Endodermal cell (in vitro differentiated cells): ENCODE measurements at regions not wholly inside any gene's neighbourhood (a gene's known extent, or its start where the extent isn't known, plus 50 kb on each side); places are given as distances from the start of the nearest gene placed in this dataset.

Experiments
- DNase-seq: peaks from one replicate; pipeline ENCODE4 v3.0.0-alpha.2; 2017
- H3K27ac ChIP-seq: 2 replicates; pipeline ENCODE4 v1.5.1; 2013; ENCODE audit warnings: mild to moderate bottlenecking, low read depth, low read length, moderate library complexity
- H3K27me3 ChIP-seq: 2 replicates; pipeline ENCODE4 v1.6.1; 2013; ENCODE audit warnings: mild to moderate bottlenecking, low read length, moderate library complexity; ENCODE audit not compliant: insufficient read depth, control insufficient read depth, poor library complexity, severe bottlenecking
- H3K36me3 ChIP-seq: 2 replicates; pipeline ENCODE4 v1.7.0; 2013; ENCODE audit warnings: mild to moderate bottlenecking, low read length, moderate library complexity; ENCODE audit not compliant: control insufficient read depth, insufficient read depth
- H3K4me1 ChIP-seq: one replicate; pipeline ENCODE4 v1.7.0; 2013; ENCODE audit warnings: low read length; ENCODE audit not compliant: control insufficient read depth, insufficient read depth
- H3K4me3 ChIP-seq: 2 replicates; pipeline ENCODE4 v1.5.1; 2013; ENCODE audit warnings: mild to moderate bottlenecking, low read length, moderate library complexity
- H3K9ac ChIP-seq: 2 replicates; pipeline ENCODE4 v1.6.1; 2013; ENCODE audit warnings: mild to moderate bottlenecking, low read length, moderate library complexity; ENCODE audit not compliant: poor library complexity, severe bottlenecking; ENCODE audit errors: extremely low read depth
- H3K9me3 ChIP-seq: 2 replicates; pipeline ENCODE4 v1.6.1; 2013; ENCODE audit warnings: mild to moderate bottlenecking, low read length, moderate library complexity; ENCODE audit not compliant: control insufficient read depth
- H3K27ac Mint-ChIP-seq: 2 replicates; pipeline ENCODE4 v1.8.0; 2020; ENCODE audit warnings: mixed read lengths
- H3K27me3 Mint-ChIP-seq: 2 replicates; pipeline ENCODE4 v1.8.0; 2021; ENCODE audit warnings: mild to moderate bottlenecking, mixed read lengths; ENCODE audit not compliant: insufficient read depth
- H3K36me3 Mint-ChIP-seq: 2 replicates; pipeline ENCODE4 v1.8.0; 2020; ENCODE audit warnings: low read depth, mixed read lengths
- H3K4me1 Mint-ChIP-seq: 2 replicates; pipeline ENCODE4 v1.8.0; 2020; ENCODE audit warnings: mixed read lengths
- H3K4me3 Mint-ChIP-seq: 2 replicates; pipeline ENCODE4 v1.8.0; 2020; ENCODE audit warnings: mild to moderate bottlenecking, moderate library complexity, mixed read lengths
- H3K9me3 Mint-ChIP-seq: 2 replicates; pipeline ENCODE4 v1.8.0; 2020; ENCODE audit warnings: mild to moderate bottlenecking, mixed read lengths
- WGBS, 2 experiments: methylation state at CpG; one replicate each; pipeline versions ENCODE4 v1.1.5 to v1.1.7; 2013; ENCODE audit warnings: missing lambda C conversion rate in 2 of 2, mixed read lengths in 1 of 2; ENCODE audit not compliant: insufficient coverage in 1 of 2, insufficient read length in 1 of 2; 5-methylcytosine and 5-hydroxymethylcytosine counted together
- TF ChIP-seq, protein P1 (sequence below): fragments of 200-600 bp; sonication (generic); conservative IDR thresholded peaks from 2 replicates; pipeline ENCODE4 v1.5.0; 2021; ENCODE audit warnings: antibody characterized with exemption, mild to moderate bottlenecking

DNA sequence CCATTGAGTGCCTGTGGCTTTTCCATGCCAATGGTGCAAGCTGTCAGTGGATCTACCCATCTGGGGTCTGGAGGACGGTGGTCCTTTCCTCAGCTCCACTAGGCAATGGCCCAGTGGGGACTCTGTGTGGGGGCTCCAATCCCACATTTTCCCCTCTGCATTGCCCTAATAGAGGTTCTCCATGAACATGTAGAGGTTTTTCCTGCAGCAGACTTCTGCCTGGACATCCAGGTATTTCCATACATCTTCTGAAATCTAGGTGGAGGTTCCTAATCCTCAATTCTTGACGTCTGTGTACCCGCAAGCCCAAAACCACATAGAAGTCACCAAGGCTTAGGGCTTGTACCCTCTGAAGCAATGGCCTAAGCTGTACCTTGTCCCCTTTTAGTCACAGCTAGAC lies 703.1 kb downstream of the MCTP2 start:
- Mint-ChIP-seq H3K9me3 (peaks cover 24% of the 10 kb centered on the region), H3K4me1 (no peaks in the 10 kb centered on the region), H3K4me3 (no peak overlapping the region), H3K27me3 (no peaks in the 10 kb centered on the region), H3K27ac (no peak overlapping the region), H3K36me3 (peaks cover 4% of the 10 kb centered on the region)
- no peaks in the 10 kb centered on the region for H3K27me3 ChIP-seq
- H3K4me3 ChIP-seq: no peak overlapping the region
- no peaks in the 10 kb centered on the region for H3K4me1 ChIP-seq
- DNase-seq: no peak
- H3K36me3 ChIP-seq: no peaks in the 10 kb centered on the region
- no peak overlapping the region for H3K27ac ChIP-seq
- TF ChIP-seq, protein P1, sequence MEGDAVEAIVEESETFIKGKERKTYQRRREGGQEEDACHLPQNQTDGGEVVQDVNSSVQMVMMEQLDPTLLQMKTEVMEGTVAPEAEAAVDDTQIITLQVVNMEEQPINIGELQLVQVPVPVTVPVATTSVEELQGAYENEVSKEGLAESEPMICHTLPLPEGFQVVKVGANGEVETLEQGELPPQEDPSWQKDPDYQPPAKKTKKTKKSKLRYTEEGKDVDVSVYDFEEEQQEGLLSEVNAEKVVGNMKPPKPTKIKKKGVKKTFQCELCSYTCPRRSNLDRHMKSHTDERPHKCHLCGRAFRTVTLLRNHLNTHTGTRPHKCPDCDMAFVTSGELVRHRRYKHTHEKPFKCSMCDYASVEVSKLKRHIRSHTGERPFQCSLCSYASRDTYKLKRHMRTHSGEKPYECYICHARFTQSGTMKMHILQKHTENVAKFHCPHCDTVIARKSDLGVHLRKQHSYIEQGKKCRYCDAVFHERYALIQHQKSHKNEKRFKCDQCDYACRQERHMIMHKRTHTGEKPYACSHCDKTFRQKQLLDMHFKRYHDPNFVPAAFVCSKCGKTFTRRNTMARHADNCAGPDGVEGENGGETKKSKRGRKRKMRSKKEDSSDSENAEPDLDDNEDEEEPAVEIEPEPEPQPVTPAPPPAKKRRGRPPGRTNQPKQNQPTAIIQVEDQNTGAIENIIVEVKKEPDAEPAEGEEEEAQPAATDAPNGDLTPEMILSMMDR: no peak
- peaks cover 13% of the 10 kb centered on the region for H3K9me3 ChIP-seq
- 93 to 96% methylated on average over 3 of the region's 3 CpGs for WGBS, 2 experiments
- no peak overlapping the region for H3K9ac ChIP-seq

DNA sequence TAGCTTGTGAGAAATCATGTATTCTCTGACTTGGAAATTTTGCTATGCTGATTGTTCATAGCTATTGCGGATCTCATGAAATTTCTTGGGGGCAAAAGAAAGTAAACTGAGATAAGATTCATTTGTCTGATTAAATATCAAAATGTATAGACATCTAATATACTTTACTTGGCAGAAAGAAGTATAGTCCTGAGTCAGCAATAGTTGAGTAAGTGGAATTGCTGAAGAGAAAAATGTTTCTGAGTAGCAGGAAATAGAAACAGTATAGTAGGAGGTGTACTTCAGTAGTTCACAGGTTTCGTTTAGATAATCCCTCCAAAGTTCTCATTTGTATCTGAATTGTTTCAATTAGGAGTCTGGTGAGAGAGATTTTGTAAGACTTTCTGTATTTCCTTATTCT lies 705.9 kb downstream of the MCTP2 start:
- TF ChIP-seq, protein P1: no peak
- DNase-seq: no peak
- Mint-ChIP-seq H3K4me3 (no peak overlapping the region), H3K36me3 (peaks cover 4% of the 10 kb centered on the region), H3K9me3 (peaks cover 24% of the 10 kb centered on the region), H3K27ac (no peak overlapping the region), H3K4me1 (no peaks in the 10 kb centered on the region), H3K27me3 (no peaks in the 10 kb centered on the region)
- Histone ChIP-seq H3K36me3 (no peaks in the 10 kb centered on the region), H3K9ac (no peak overlapping the region), H3K4me1 (no peaks in the 10 kb centered on the region), H3K4me3 (no peak overlapping the region), H3K27me3 (no peaks in the 10 kb centered on the region), H3K9me3 (peaks cover 13% of the 10 kb centered on the region), H3K27ac (no peak overlapping the region)
- WGBS, 2 experiments: 88% methylated on average over 2 of the region's 2 CpGs; no CpG with 5 or more reads in 1 of the 2 experiments

DNA sequence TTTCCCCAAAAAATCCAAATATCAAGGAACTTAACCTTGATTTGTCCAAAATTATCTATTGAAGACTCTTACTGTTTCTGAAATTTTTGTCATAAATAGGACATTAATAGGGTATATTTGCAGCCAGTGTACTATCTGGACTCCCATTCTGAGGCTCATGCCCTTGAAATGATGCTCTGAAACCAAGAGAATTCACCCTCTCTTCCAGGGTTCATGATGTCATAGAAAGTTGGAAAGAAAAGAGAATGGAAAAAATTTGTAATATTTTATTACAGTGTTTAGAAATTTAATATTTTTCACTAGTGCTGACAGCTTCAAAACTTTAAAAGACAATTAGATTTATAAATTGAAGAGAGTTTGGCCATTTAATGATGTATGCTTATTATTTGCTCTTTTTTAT lies 712.5 kb downstream of the MCTP2 start:
- Mint-ChIP-seq H3K4me3 (no peak overlapping the region), H3K9me3 (peaks cover 4% of the 10 kb centered on the region), H3K36me3 (no peaks in the 10 kb centered on the region), H3K27me3 (no peaks in the 10 kb centered on the region), H3K27ac (no peak overlapping the region), H3K4me1 (no peaks in the 10 kb centered on the region)
- Histone ChIP-seq H3K4me3 (no peak overlapping the region), H3K27me3 (no peaks in the 10 kb centered on the region), H3K9ac (no peak overlapping the region), H3K4me1 (no peaks in the 10 kb centered on the region), H3K36me3 (no peaks in the 10 kb centered on the region), H3K9me3 (no peaks in the 10 kb centered on the region), H3K27ac (no peak overlapping the region)
- TF ChIP-seq, protein P1: no peak
- no peak for DNase-seq
